Esophagus mucosa (tissue), 1 donor: ENCODE measurements at regions not wholly inside any gene's neighbourhood (a gene's known extent, or its start where the extent isn't known, plus 50 kb on each side); places are given as distances from the start of the nearest gene placed in this dataset.
A peak's percentile ranks its signal among the peaks of the same experiment; 100 is the strongest.
"Not testable (repeated sequence)": the region's sequence is repeated elsewhere in the genome, so short reads cannot be mapped to it uniquely, and the experiment has no call there.

ENCODE experiments used
- ATAC-seq: fragments of 200-7000 bp; cut with Tn5 transposase; one replicate; pipeline ENCODE4 v1.9.1; 2020
- donor health status: DM: yes; HTN: yes; CAD: no.

- ATAC-seq: no peak
These were observed 649.8 kb upstream of the SLC35B3 start for GRCh38 chr6:9085054-9085708.

- ATAC-seq: no peak
These were observed 647.8 kb upstream of the SLC35B3 start for GRCh38 chr6:9083108-9083507.

DNA sequence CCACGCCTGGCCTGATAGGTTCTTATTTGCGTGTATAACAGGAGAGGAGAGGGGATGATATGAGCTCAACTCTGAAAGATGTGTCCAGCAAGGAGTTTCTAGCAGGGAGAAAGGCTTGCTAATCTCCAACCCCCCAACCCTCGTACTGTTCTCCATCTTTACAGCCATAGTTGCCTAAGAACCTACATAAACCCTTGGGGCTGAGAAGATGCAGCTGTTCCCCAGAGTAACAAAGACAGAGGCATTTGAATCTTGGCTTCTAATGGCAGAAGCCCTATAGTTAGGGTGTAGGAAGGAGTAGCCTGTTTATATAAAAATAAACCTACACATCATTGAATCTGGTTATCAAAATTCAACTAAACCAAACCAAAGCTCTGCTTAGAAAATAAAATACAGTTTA lies 631.4 kb upstream of the SLC35B3 start:
- no peak for ATAC-seq

- peak; percentile 93 for ATAC-seq
These were observed 628.8 kb upstream of the SLC35B3 start for GRCh38 chr6:9064156-9064555.

GRCh38 chr6:9062596-9062995 lies 627.3 kb upstream of the SLC35B3 start:
- ATAC-seq: peak; percentile 79

DNA sequence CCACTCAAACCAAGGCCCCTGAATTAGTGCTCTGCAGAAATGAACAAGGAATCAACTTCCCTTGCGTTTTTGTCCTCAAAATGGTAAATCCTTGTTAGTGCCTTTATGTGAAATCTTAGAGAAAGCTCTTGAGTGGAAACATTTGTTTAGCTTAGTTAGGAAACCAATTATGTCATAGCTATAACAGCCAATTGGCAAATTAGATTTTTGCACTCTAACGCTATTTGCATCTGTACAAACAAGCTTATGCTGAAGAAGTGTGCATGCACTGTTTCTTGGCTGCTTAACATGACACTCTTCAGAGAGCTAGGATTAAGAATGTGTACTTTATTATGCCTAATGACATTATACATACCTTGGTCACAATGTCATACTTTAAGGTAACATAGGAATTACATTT lies 622.6 kb upstream of the SLC35B3 start:
- ATAC-seq: no peak

- no peak for ATAC-seq
These were observed 621.2 kb upstream of the SLC35B3 start for GRCh38 chr6:9056556-9056955.

DNA sequence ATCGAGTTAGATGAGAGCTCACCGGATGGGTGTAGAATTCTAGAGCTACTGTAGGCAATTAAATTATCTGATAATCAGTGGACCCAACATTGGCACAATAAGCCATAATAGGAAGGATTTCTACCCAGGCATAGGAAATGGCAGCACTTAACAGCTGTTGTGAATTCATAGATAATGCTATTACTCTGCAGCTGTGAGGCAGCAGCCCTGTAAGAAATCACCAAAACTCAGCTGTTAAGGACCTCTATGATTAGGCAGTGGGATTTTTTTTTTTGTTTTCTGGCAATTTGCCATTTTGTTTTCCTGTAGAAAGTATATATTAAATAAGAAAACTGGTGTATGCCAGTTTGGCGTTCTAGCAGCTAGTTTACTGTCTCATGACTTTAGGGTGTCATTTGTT lies 609.1 kb upstream of the SLC35B3 start:
- no peak for ATAC-seq

DNA sequence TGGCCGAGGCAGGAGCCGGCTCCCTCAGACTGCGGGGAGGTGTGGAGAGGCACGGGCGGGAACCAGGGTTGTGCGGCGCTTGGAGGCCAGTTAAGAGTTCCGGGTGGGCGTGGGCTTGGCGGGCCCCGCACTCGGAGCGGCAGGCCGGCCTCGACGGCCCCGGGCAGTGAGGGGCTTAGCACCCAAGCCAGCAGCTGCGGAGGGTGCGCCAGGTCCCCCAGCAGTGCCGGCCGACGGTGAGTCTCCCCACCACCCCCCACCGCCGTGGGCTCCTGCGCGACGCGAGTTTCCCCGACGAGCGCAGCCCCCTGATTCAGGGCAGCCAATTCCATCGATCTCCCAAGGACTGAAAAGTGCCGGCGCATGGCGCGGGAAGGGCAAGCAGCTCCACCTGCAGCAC lies 605.4 kb upstream of the SLC35B3 start:
- no peak for ATAC-seq

DNA sequence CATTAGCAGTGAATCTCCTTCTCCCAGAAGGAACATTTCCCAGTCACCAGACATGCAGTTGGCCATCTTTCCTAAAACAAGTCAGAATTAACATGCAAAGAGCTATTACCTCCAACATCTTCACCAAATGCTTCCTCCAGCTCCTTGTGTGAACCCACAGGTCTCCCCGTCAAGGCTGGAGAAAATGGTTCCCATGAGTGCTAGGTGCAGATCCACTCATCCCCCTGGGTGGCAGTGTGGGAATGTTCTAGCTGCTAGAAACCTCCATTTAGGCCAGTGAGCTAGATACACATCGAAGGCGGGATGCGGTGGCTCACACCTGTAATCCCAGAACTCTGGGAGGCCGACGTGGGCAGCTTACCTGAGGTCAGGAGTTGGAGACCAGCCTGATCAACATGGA lies 603.9 kb upstream of the SLC35B3 start:
- ATAC-seq: no peak

- ATAC-seq: no peak
These were observed 592.7 kb upstream of the SLC35B3 start for GRCh38 chr6:9028086-9028485.

DNA sequence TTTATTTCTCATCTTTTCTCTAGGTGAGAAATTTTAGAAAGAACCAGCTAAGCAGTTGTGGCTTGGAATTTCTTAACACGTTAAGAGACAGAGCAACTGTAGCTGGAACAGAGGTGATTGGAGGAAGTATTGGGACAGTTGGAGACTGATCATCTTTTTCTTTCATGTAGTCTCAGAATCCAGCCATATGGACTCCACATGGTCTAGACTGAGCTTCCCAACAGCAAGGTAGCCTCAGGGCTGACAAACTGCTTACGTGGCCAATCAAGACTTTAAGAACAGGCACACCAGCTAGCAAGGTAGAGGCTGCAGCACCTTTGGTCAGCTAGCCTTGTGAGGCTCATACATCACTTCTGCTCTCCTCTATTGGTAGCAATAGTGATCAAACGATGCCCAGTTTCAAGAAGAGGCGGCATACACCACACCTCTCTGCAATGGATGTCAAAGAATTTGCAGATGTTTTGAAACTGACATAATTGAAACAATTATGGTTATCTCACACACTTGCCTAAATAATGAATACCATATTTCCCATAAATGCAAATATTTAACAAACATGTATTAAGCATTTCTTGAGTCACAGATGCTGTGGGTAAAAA lies 590.5 kb upstream of the SLC35B3 start:
- ATAC-seq: no peak

GRCh38 chr6:9025228-9025627 lies 589.9 kb upstream of the SLC35B3 start:
- ATAC-seq: no peak

GRCh38 chr6:9024246-9024645 lies 588.9 kb upstream of the SLC35B3 start:
- ATAC-seq: not testable (repeated sequence)

DNA sequence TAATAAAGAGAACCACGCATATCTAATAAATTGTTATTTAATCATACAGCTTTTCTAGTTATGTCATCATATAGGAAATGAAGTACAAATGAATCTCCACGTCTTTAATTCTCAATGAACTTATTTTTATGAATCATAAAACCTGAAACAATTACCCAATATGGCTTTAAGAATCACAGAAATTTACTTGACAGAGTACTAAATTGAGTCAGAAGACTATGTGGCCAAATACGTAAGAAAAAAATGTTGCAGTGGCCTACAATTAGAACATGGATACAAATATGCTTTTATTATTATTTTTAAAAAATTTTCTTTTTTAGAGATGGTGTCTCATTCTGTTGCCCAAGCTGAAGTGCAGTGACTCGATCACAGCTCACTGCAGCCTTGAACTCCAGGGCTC lies 584.7 kb upstream of the SLC35B3 start:
- ATAC-seq: no peak

- no peak for ATAC-seq
These were observed 574.6 kb upstream of the SLC35B3 start for GRCh38 chr6:9009931-9010330.

DNA sequence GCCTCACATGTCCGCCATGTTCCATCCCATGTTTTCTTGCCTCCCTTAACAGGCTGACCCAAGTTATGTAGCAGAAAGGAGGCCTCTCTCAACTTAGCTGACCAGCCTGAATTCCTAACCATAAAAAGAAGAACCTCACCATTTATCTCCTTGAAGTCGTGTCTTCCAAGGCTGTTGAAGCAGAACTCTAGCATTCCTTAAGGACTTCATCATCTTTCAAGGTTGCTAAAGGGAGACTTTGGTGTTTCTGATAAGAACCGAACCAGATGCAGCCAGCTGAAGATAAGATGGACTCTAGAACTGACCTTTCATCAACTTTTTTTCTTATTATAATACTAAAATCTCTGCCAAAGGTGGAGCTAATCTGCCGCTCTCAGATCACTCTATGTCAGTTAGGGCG lies 571.7 kb upstream of the SLC35B3 start:
- ATAC-seq: no peak

- ATAC-seq: no peak
These were observed 567.5 kb upstream of the SLC35B3 start for GRCh38 chr6:9002833-9003232.

GRCh38 chr6:8995156-8995555 lies 559.8 kb upstream of the SLC35B3 start:
- ATAC-seq: no peak

DNA sequence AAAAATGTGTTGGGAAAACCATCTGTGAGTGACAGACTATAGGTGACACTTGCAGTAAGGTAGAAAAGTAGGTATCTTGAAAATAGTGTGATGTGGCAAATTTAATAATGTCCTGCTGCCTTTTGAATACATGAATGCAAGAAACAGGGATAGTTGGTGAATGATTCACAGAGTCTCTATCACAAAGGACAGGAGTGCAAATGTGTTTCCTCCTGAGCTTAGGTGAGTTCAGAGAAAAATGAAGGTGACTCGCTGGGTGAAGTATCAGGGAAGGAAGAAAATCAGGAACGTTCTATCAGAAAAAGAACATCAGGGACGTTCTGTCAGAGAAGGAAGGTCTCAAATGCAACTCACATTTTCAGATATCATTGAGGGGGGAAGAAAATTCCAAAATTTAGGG lies 557.8 kb upstream of the SLC35B3 start:
- ATAC-seq: no peak

GRCh38 chr6:8991844-8992243 lies 556.5 kb upstream of the SLC35B3 start:
- ATAC-seq: no peak

DNA sequence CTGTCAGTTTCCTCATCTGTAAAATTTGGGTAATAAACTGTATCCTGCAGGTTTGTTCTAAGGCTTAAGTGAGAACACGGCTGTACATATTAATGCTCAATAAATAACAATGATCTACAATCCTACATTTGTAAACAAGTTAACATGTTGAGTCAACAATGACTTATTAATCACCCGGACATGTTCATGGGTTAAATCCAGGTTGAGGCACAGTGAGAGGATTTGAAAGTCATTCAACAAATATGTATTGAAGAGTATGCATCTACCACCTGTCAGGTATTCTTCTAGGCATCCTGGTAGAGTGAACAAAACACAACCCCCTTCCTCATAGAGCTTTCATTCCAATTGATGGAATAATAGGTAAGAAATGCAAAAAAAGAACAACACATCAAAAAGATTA lies 554.7 kb upstream of the SLC35B3 start:
- peak; percentile 55 for ATAC-seq

GRCh38 chr6:8983202-8983688 lies 547.9 kb upstream of the SLC35B3 start:
- peak; percentile 91 for ATAC-seq

- no peak for ATAC-seq
These were observed 547.3 kb upstream of the SLC35B3 start for GRCh38 chr6:8982668-8983067.

GRCh38 chr6:8973395-8973794 lies 538.0 kb upstream of the SLC35B3 start:
- no peak for ATAC-seq
